Stimulated activated CD8-positive, alpha-beta memory T cell treated with anti-CD3 and anti-CD28 coated beads, Interleukin-7, amount 100 ng/mL, for 4 hours (primary cell): ENCODE measurements at regions not wholly inside any gene's neighbourhood (a gene's known extent, or its start where the extent isn't known, plus 50 kb on each side); places are given as distances from the start of the nearest gene placed in this dataset.

Experiments used
- DNase-seq, 2 donors: peaks; one replicate each; pipeline ENCODE4 v3.0.0-alpha.2; 2020; ENCODE audit warnings: low read depth in 2 of 2

GRCh38 chr1:91575909-91576519 is 75.4 kb downstream of the CDC7 start:
- DNase-seq: no peak

GRCh38 chr1:91578320-91579109 is 77.9 kb downstream of the CDC7 start:
- no peak for DNase-seq

GRCh38 chr1:91579658-91580228 is 79.1 kb downstream of the CDC7 start:
- no peak for DNase-seq

- no peak for DNase-seq
Observed at GRCh38 chr1:91582431-91582921, 81.8 kb downstream of the CDC7 start.

- DNase-seq: no peak
Observed at GRCh38 chr1:91583326-91583755, 82.7 kb downstream of the CDC7 start.

GRCh38 chr1:91584309-91584708 is 83.7 kb downstream of the CDC7 start:
- DNase-seq: no peak

GRCh38 chr1:91584878-91585277 is 84.2 kb downstream of the CDC7 start:
- DNase-seq: no peak

GRCh38 chr1:91585502-91585901 is 84.9 kb downstream of the CDC7 start:
- no peak for DNase-seq

- DNase-seq: no peak
Observed at GRCh38 chr1:91585982-91586381, 85.3 kb downstream of the CDC7 start.

- no peak for DNase-seq
Observed at GRCh38 chr1:91589437-91589836, 88.8 kb downstream of the CDC7 start.

- DNase-seq: no peak
Observed at GRCh38 chr1:91591175-91591974, 90.7 kb downstream of the CDC7 start.

GRCh38 chr1:91592716-91593477 is 92.2 kb downstream of the CDC7 start:
- DNase-seq: no peak

GRCh38 chr1:91594383-91595055 is 93.9 kb downstream of the CDC7 start:
- DNase-seq: no peak

- DNase-seq: no peak
Observed at GRCh38 chr1:91596474-91596873, 95.8 kb downstream of the CDC7 start.

- DNase-seq: no peak
Observed at GRCh38 chr1:91597215-91597614, 96.6 kb downstream of the CDC7 start.

GRCh38 chr1:91600431-91601337 is 100.0 kb downstream of the CDC7 start:
- no peak for DNase-seq

- no peak for DNase-seq
Observed at GRCh38 chr1:91601554-91602376, 101.1 kb downstream of the CDC7 start.

GRCh38 chr1:91603409-91603808 is 102.8 kb downstream of the CDC7 start:
- DNase-seq: peak in 1 of 2 donors; percentile 8

GRCh38 chr1:91604632-91605031 is 104.0 kb downstream of the CDC7 start:
- no peak for DNase-seq
